ENCODE measurements at regions not wholly inside any gene's neighbourhood (a gene's known extent, or its start where the extent isn't known, plus 50 kb on each side); places are given as distances from the start of the nearest gene placed in this dataset.

GRCh38 chr16:60645541-60645940 is 1390.7 kb downstream of the CDH8 start:
- TF ChIP-seq EZH2 (IDR thresholded peaks at IDR 0.05; ENCODE audit: borderline replicate concordance, low read length) (no peak), CTCF (conservative IDR thresholded peaks at IDR 0.05 in 1 of 2, IDR thresholded peaks at IDR 0.05 in 1 of 2; ENCODE audit: extremely low read depth in 1 of 2, insufficient read depth in 1 of 2, low read depth in 1 of 2, low read length in 2 of 2) (no peak)
